Stimulated activated CD4-positive, alpha-beta T cell treated with anti-CD3 and anti-CD28 coated beads, Interleukin-4, amount 100 ng/mL, for 4 hours (primary cell): ENCODE measurements at regions not wholly inside any gene's neighbourhood (a gene's known extent, or its start where the extent isn't known, plus 50 kb on each side); places are given as distances from the start of the nearest gene placed in this dataset.
"Not testable (repeated sequence)": the region's sequence is repeated elsewhere in the genome, so short reads cannot be mapped to it uniquely, and the experiment has no call there.

Experiments used
- DNase-seq, 2 experiments: peaks; one replicate each; pipeline ENCODE4 v3.0.0-alpha.2; 2020

GRCh38 chr12:13433768-13434167 is 237.2 kb downstream of the EMP1 start:
- no peak for DNase-seq

GRCh38 chr12:13431041-13431440 is 234.5 kb downstream of the EMP1 start:
- DNase-seq: no peak

GRCh38 chr12:13428538-13429265 is 232.2 kb downstream of the EMP1 start:
- no peak for DNase-seq

- DNase-seq: no peak
These were observed 229.2 kb downstream of the EMP1 start for GRCh38 chr12:13425766-13426165.

GRCh38 chr12:13422291-13422690 is 225.8 kb downstream of the EMP1 start:
- DNase-seq: no peak

- DNase-seq: no peak
These were observed 221.0 kb downstream of the EMP1 start for GRCh38 chr12:13417516-13417915.

GRCh38 chr12:13411287-13411686 is 214.8 kb downstream of the EMP1 start:
- no peak for DNase-seq

- DNase-seq: no peak
These were observed 209.6 kb downstream of the EMP1 start for GRCh38 chr12:13405961-13406703.

- DNase-seq: no peak
These were observed 208.3 kb downstream of the EMP1 start for GRCh38 chr12:13404631-13405473.

- no peak for DNase-seq
These were observed 207.6 kb downstream of the EMP1 start for GRCh38 chr12:13404111-13404628.

GRCh38 chr12:13391375-13391774 is 194.8 kb downstream of the EMP1 start:
- not testable (repeated sequence) for DNase-seq

GRCh38 chr12:13390918-13391317 is 194.4 kb downstream of the EMP1 start:
- DNase-seq: no peak

GRCh38 chr12:13390381-13390861 is 193.9 kb downstream of the EMP1 start:
- DNase-seq: no peak

- no peak for DNase-seq
These were observed 190.6 kb downstream of the EMP1 start for GRCh38 chr12:13387101-13387500.

GRCh38 chr12:13386323-13387039 is 190.0 kb downstream of the EMP1 start:
- DNase-seq: no peak

GRCh38 chr12:13383379-13383778 is 186.9 kb downstream of the EMP1 start:
- no peak for DNase-seq

- no peak for DNase-seq
These were observed 183.8 kb downstream of the EMP1 start for GRCh38 chr12:13380297-13380696.

- no peak for DNase-seq
These were observed 183.1 kb downstream of the EMP1 start for GRCh38 chr12:13379531-13380188.

GRCh38 chr12:13377698-13378097 is 181.2 kb downstream of the EMP1 start:
- no peak for DNase-seq

- DNase-seq: no peak
These were observed 180.3 kb downstream of the EMP1 start for GRCh38 chr12:13376610-13377373.
